AG10803 (cell line): ENCODE measurements at regions not wholly inside any gene's neighbourhood (a gene's known extent, or its start where the extent isn't known, plus 50 kb on each side); places are given as distances from the start of the nearest gene placed in this dataset.
"Not testable (repeated sequence)": the region's sequence is repeated elsewhere in the genome, so short reads cannot be mapped to it uniquely, and the experiment has no call there.

Source experiments
- DNase-seq: peaks from one replicate; pipeline ENCODE4 v3.0.0; 2010; ENCODE audit warnings: low read depth
- H3K4me3 ChIP-seq: 2 replicates; pipeline ENCODE4 v1.5.1; 2011; ENCODE audit warnings: mild to moderate bottlenecking, low read length, control low read depth
- CTCF ChIP-seq: conservative IDR thresholded peaks from 2 replicates; pipeline ENCODE4 v1.5.1; 2011; ENCODE audit warnings: mild to moderate bottlenecking, low read length, control low read depth, inconsistent platforms

DNA sequence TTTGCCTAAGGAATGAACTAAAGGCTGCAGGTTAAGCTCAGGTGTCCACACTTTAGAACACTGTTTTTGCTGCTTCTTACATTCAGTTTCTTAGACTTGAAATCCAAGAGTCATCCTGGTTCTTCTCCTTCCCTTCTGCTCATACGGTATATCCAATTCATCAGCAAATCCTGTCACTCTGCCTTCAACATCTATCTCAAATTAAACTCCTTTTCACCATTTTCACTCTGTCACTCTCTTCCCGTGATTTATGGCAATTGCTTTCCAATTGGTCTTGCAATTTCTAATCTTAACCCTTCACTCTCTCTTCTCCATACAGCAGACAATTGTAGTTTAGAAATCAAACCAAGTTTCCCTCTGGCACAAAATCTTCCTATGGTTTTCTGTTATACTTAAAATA lies 182.9 kb downstream of the MRPS30 start:
- DNase-seq = no peak
- no peak overlapping the region for H3K4me3 ChIP-seq
- TF ChIP-seq CTCF = no peak

GRCh38 chr5:44993286-44993685 lies 184.5 kb downstream of the MRPS30 start:
- no peak for DNase-seq
- TF ChIP-seq CTCF = no peak
- H3K4me3 ChIP-seq = no peak overlapping the region

GRCh38 chr5:44997506-44997905 lies 188.8 kb downstream of the MRPS30 start:
- no peak overlapping the region for H3K4me3 ChIP-seq
- no peak for DNase-seq
- no peak for TF ChIP-seq CTCF

DNA sequence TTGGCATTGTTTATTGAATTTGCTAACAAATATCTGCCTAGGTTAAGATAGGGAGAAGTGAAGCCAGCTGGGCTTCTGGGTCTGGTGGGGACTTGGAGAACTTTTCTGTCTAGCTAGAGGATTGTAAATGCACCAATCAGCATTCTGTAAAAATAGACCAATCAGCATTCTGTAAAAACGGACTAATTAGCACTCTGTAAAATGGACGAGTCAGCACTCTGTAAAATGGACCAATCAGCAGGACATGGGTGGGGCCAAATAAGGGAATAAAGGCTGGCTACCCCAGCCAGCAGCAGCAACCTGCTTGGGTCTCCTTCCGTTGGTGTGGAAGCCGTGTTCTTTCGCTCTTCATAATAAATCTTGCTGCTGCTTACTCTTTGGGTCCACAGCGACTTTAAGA lies 198.4 kb downstream of the MRPS30 start:
- not testable (repeated sequence) for H3K4me3 ChIP-seq, DNase-seq

DNA sequence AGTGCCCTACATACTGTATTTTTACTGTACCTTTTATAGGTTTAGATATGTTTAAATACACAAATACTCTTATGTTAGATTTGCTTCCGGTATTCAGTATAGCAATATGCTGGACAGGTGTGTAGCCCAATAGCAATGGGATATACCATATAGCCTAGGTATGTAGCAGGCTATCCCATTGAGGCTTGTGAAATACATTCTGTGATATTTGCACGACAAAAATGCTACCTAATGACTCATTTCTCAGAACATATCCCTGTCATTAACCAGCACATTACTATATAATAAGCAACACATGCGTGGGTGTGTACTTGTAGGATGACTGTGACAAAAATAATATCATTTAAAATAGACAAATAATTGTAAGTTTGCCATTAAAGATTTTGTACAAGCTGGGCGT lies 208.8 kb downstream of the MRPS30 start:
- DNase-seq = no peak
- TF ChIP-seq CTCF = no peak
- H3K4me3 ChIP-seq = no peak overlapping the region

DNA sequence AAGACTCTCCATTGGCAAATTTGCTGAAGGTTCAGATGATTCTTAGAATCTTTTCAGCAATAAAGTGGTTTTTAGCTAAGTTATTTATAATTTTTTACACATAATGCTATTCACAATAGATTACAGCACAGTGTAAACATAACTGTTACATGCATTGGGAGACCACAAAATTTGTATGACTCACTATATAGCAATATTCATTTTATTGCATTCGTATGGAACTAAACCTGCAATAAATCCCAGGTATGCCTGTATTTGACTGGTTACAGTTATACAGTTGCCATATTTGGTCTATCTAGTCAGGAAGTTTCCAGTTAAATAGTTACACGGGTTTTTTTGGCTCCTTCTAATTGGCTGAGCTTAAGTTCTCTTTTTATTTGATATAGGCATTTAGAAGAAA lies 220.8 kb downstream of the MRPS30 start:
- no peak overlapping the region for H3K4me3 ChIP-seq
- DNase-seq = no peak
- TF ChIP-seq CTCF = no peak

DNA sequence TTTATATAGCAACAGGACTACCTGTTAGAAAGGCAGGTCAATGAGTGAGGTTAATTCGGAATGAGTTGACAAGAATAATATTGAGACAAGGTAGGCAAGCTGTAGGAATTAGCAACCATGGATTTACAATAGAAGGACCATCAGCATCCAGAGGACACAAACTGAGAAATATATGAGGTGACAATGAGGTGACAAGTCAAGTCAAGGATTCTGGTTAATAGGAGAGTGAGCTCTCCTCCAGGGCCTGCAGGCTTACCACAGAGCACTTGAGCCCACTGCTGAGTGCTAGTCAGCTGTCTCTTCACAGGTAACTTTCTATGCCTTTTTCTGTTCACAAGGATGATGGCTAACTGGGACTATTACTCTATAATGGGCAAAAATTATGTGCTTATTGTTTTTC lies 227.2 kb downstream of the MRPS30 start:
- no peak overlapping the region for H3K4me3 ChIP-seq
- DNase-seq = no peak
- no peak for TF ChIP-seq CTCF

GRCh38 chr5:45037927-45038326 lies 229.2 kb downstream of the MRPS30 start:
- H3K4me3 ChIP-seq = no peak overlapping the region
- DNase-seq = no peak
- TF ChIP-seq CTCF = no peak
